Keratinocyte (primary cell): ENCODE measurements at regions not wholly inside any gene's neighbourhood (a gene's known extent, or its start where the extent isn't known, plus 50 kb on each side); places are given as distances from the start of the nearest gene placed in this dataset.
"Not testable (repeated sequence)": the region's sequence is repeated elsewhere in the genome, so short reads cannot be mapped to it uniquely, and the experiment has no call there.

Source experiments
- EZH2 ChIP-seq: IDR thresholded peaks from one replicate; pipeline ENCODE4 v1.6.1; 2012; ENCODE audit warnings: inconsistent platforms, mild to moderate bottlenecking, low read length, moderate library complexity
- TF ChIP-seq, protein P1 (sequence below), 3 experiments: IDR thresholded peaks in 1 of 3; conservative IDR thresholded peaks in 1 of 3; optimal IDR thresholded peaks in 1 of 3; 2 replicates in 2 of 3; 3 replicates in 1 of 3; pipeline versions ENCODE3 to v1.5.1; 2011; ENCODE audit warnings: low read length in 3 of 3, mild to moderate bottlenecking in 3 of 3, moderate library complexity in 2 of 3, control low read depth in 1 of 3, inconsistent platforms in 1 of 3; ENCODE audit not compliant: insufficient read depth in 2 of 3; ENCODE audit errors: extremely low read depth in 1 of 3

DNA sequence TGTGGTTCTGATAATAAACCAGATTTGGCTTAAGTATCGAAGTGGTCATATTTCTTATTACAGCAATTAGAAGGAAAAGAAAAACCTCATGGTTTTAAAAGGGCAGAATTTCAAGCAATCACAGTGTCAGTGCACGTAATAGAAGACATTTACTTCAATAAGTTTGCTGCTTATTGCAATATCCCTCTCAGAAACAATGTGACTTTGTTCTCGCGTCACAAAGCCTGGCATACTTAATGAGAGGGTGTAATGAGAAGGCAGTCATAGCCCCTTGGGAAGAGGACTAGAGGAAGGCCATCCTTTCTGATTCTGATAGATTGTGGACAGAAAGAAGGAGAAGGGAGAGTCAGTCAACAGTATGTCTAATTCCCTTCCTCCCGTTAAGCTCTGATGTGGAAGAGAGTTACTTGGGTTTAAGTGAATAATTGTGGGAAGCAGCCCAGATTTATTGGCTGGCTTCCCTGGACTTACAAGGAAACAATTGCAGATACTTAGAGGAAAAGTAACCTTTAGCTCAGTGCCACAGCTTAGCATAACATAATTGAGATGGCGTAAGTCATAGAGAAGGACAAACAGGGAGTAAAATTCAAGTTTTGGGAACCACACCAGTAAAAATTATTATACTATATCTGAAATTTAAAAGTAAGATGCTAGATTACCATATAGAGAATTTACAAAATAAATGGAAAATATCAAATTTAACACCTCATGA is 738.2 kb downstream of the PRIM2 start:
- TF ChIP-seq, protein P1, sequence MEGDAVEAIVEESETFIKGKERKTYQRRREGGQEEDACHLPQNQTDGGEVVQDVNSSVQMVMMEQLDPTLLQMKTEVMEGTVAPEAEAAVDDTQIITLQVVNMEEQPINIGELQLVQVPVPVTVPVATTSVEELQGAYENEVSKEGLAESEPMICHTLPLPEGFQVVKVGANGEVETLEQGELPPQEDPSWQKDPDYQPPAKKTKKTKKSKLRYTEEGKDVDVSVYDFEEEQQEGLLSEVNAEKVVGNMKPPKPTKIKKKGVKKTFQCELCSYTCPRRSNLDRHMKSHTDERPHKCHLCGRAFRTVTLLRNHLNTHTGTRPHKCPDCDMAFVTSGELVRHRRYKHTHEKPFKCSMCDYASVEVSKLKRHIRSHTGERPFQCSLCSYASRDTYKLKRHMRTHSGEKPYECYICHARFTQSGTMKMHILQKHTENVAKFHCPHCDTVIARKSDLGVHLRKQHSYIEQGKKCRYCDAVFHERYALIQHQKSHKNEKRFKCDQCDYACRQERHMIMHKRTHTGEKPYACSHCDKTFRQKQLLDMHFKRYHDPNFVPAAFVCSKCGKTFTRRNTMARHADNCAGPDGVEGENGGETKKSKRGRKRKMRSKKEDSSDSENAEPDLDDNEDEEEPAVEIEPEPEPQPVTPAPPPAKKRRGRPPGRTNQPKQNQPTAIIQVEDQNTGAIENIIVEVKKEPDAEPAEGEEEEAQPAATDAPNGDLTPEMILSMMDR (optimal IDR thresholded peaks at IDR 0.05 in 1 of 3, IDR thresholded peaks at IDR 0.05 in 1 of 3, conservative IDR thresholded peaks at IDR 0.05 in 1 of 3; ENCODE audit: extremely low read depth in 1 of 3, insufficient read depth in 2 of 3, low read length in 3 of 3) = not testable (repeated sequence)
- TF ChIP-seq EZH2 = not testable (repeated sequence)
